ENCODE measurements at regions not wholly inside any gene's neighbourhood (a gene's known extent, or its start where the extent isn't known, plus 50 kb on each side); places are given as distances from the start of the nearest gene placed in this dataset.

DNA sequence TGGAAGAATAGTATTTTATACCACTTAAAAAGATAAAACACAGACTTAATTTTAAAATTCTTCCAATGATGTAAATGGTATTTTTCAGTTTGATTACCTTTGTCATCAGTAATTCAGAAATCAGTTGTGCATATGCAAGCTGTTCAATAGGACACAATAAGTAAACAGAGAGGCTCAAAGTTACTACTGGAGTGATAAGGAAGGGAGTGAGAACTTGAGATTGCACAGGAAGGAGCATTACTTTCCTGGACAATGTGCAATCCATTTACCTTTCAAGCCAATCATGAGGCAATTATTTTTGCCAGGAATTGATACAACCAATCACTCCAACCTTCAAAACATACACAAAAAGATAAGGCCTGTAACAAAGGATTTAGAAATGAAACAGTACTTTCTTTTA lies 1024.3 kb downstream of the RAPGEF2 start:
- TF ChIP-seq, protein P1, sequence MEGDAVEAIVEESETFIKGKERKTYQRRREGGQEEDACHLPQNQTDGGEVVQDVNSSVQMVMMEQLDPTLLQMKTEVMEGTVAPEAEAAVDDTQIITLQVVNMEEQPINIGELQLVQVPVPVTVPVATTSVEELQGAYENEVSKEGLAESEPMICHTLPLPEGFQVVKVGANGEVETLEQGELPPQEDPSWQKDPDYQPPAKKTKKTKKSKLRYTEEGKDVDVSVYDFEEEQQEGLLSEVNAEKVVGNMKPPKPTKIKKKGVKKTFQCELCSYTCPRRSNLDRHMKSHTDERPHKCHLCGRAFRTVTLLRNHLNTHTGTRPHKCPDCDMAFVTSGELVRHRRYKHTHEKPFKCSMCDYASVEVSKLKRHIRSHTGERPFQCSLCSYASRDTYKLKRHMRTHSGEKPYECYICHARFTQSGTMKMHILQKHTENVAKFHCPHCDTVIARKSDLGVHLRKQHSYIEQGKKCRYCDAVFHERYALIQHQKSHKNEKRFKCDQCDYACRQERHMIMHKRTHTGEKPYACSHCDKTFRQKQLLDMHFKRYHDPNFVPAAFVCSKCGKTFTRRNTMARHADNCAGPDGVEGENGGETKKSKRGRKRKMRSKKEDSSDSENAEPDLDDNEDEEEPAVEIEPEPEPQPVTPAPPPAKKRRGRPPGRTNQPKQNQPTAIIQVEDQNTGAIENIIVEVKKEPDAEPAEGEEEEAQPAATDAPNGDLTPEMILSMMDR (IDR thresholded peaks at IDR 0.05; ENCODE audit: insufficient read depth, low read depth, low read length, missing control alignments), result no peak
- no peak overlapping the region for H3K4me3 ChIP-seq (ENCODE audit: low read length)
- no peak for DNase-seq (ENCODE audit: low read depth)

DNA sequence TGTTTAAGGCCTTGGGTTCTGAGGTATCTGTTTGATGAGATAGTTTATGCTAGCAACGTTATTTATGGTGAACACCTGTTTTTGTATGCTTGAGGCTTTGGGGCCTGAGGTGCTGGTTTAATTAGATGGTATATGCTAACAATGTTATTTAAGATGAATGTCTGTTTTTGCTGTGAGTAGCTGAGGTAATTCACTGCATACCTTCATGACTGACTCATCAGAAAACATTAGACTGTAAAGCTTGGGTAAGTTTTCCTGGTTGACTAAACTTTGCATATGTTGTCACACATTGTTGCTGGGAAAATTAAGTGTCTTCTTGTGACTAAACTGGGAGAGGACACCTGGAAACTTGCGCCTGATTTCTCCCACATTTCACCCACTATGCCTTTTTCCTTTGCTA lies 1026.6 kb downstream of the RAPGEF2 start:
- TF ChIP-seq, protein P1 (IDR thresholded peaks at IDR 0.05; ENCODE audit: insufficient read depth, low read depth, low read length, missing control alignments), result no peak
- H3K4me3 ChIP-seq (ENCODE audit: low read length), result no peak overlapping the region
- DNase-seq (ENCODE audit: low read depth), result peak; percentile 91

DNA sequence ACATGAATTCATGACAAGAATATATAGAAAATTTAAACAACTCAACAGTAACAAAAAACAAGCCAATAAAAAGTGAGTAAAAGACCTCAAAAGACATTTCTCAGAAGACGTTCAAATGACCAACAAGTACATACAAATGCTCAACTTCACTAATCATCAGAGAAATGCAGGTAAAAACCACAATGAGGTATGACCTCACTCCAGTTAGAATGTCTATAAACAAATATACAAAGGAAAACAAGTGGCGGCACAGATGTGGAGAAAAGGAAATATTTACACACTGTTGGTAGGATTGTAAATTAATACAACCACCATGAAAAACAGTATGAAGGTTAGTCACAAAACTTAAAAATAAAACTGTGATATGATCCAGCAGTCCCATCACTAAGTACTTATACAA lies 1033.1 kb downstream of the RAPGEF2 start:
- TF ChIP-seq, protein P1 (IDR thresholded peaks at IDR 0.05; ENCODE audit: insufficient read depth, low read depth, low read length, missing control alignments), result no peak
- DNase-seq (ENCODE audit: low read depth), result peak; percentile 85
- no peak overlapping the region for H3K4me3 ChIP-seq (ENCODE audit: low read length)

DNA sequence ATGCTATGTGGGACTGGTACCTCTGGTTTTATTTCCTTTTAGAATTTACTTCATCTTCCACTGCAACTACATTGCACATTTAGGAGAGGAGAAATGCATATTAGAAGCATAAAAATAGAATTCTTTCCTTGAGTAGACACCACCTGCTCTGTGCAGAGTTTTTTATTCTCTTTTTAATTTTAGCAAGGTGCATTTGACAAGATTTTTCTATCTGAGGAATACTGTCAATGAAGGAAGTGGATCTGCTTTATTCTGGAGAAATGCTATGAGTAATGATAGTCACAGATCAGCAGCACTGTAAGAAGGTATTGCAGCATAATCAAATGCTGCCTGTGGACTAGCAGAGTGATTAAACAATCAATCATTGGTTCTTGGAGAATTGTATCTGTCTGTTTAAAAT lies 1038.3 kb downstream of the RAPGEF2 start:
- TF ChIP-seq, protein P1 (IDR thresholded peaks at IDR 0.05; ENCODE audit: insufficient read depth, low read depth, low read length, missing control alignments), result no peak
- DNase-seq (ENCODE audit: low read depth), result peak; percentile 50
- no peak overlapping the region for H3K4me3 ChIP-seq (ENCODE audit: low read length)

DNA sequence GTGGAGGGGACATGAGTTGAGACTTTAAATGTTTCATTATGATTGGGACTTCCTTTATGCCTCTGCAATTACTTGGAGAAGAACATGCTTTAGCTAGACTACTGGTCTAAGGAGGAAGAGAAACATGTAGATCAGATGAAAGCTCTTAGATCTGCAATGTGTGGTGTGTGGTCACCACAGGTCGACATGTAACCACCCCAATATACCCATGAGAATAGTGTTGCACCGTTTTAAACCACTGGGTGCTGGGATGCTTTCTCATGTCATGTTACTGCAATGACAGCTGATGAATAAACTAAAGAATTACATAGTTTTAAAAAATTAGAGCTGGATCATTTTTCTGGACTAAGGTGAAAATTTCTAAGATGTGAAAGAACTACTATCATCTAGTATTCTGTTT lies 1039.7 kb downstream of the RAPGEF2 start:
- DNase-seq (ENCODE audit: low read depth), result no peak
- TF ChIP-seq, protein P1 (IDR thresholded peaks at IDR 0.05; ENCODE audit: insufficient read depth, low read depth, low read length, missing control alignments), result no peak
- no peak overlapping the region for H3K4me3 ChIP-seq (ENCODE audit: low read length)

DNA sequence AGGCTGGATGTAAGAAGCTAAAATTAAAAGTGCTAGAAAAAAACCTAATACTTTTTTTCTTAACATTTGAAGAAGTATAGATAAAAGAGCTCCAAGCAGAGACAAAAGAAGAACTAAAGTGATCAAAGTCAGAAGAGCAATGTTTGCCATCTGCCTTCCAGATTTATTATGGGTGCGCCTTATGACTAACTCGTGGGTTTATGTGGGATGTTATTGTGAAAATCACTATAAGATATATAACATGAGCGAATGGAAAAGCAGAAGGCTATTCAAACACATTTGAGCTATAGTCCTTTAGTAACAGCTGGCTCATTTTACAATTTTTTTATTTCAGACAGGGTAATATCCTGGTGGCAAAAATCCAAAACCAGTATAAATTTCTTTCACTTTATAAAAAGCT lies 1040.7 kb downstream of the RAPGEF2 start:
- DNase-seq (ENCODE audit: low read depth), result peak; percentile 23
- no peak overlapping the region for H3K4me3 ChIP-seq (ENCODE audit: low read length)
- TF ChIP-seq, protein P1 (IDR thresholded peaks at IDR 0.05; ENCODE audit: insufficient read depth, low read depth, low read length, missing control alignments), result no peak

DNA sequence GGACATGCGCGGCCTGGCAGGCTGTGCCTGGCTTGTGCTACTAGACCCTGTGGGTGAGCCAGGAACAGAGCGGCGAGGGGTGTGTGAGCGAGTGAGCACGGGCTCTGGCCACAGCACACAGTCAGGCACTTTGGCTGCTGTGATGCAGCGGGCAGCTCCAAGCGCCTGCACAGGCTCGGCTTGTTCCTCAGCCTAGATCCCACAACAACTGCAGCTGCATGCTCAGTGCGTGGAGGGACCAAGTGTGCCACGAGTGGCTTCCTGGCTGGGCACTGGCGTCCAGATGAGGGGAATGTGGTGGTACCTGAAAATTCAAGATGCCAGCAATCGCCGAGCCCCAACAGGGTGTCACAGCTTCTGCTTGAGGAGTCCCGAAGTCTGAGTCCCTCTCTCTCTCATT lies 1056.6 kb downstream of the RAPGEF2 start:
- no peak for DNase-seq (ENCODE audit: low read depth)
- H3K4me3 ChIP-seq (ENCODE audit: low read length), result no peak overlapping the region
- TF ChIP-seq, protein P1 (IDR thresholded peaks at IDR 0.05; ENCODE audit: insufficient read depth, low read depth, low read length, missing control alignments), result no peak
